AG04449 (cell line): ENCODE measurements at regions not wholly inside any gene's neighbourhood (a gene's known extent, or its start where the extent isn't known, plus 50 kb on each side); places are given as distances from the start of the nearest gene placed in this dataset.

ENCODE experiments used
- CTCF ChIA-PET: fragments of 350-600 bp; formaldehyde crosslinking; extraction: SDS; loops from one replicate; lab custom pipeline; 2021; ENCODE audit warnings: antibody characterized with exemption; lab: Yijun Ruan, JAX
- POLR2A ChIA-PET: fragments of 400-600, 350-600 bp; formaldehyde crosslinking; extraction: SDS; loops from one replicate; lab custom pipeline; 2020; ENCODE audit warnings: antibody characterized with exemption, inconsistent platforms; lab: Yijun Ruan, JAX
- DNase-seq: peaks from one replicate; pipeline ENCODE4 v3.0.0-alpha.2; 2010; ENCODE audit warnings: low read depth, low spot score
- H3K4me3 ChIP-seq: 2 replicates; pipeline ENCODE4 v1.5.1; 2011; ENCODE audit warnings: low read depth, mild to moderate bottlenecking, control low read depth, low read length
- TF ChIP-seq, protein P1 (sequence below): IDR thresholded peaks from one replicate; pipeline ENCODE4 v1.5.1; 2011; ENCODE audit warnings: mild to moderate bottlenecking, moderate library complexity, low read length, control low read depth, inconsistent platforms; ENCODE audit not compliant: insufficient read depth; ENCODE audit errors: missing control alignments

DNA sequence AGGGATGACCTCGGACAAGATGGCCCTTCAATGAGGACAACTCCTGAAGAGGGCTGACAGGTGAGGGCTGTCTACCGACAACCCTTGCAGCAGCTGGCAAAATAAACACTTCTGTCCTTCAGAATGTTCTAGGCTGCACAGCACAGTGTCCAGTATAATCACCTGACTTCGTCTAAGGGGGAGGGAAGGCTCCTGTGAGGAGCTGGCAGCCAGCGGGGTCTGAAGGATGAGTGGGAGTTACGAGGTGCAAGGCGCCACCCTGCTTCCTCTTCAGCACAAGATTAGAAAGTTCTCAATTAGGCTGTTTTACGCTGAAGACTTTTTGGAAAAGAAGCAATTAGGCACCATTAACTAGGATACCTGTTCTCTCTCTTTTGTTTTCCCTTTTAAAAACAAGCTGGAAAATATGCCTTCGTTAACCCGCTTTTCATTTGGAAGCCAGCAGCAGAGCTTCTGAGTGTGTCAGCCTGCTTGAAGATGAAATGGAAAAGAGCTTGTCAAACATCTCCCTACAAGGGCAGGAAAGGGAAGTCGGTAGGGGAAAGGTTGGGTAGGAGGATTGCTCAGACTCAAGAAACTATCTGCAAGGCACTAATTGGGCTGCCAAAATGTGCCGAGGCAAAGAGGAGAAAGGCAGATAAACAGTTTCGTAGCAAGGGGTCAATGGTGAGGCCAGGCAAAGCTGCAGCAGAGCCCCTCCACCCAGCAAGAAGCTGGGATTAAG, 592.2 kb upstream of the CADM1 start:
- ChIA-PET CTCF (no interaction called here), POLR2A (no interaction called here)

DNA sequence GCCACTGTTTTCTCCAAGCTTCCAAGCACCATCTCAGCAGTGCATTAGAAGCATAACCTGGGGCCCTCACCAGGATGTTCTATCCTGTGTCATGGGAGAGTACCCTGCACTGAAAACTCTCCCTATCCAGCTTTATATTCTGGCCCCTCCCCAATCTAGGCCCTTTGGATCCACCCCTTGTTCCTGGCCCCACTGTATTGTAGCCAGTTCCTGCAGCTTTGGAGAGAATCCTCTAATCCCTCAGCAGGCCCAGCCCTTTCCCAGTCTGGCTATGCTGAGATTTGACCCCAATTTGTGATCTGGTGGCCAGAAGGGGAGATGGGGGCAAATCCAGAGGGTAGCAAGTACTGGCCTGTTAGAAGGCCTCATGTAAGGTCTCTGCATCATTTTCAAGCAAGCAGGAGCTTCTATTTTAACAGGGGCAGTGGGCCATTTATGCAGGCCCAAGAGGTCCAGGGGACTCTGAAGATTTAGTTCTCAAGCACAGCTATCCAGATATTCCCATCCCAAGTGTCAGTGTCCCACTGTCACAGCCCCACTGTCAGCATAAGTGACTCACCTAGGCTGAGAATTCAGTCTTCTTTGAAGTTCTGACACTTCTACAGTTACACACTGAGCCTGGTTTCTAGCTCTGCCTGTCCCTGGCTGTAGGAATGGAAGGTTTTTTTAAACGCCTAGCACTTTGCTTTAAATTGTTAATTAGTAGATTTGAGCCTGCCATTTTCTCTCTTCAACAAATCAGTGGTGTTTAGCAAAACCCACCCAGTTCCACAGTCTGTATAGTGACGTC, 589.5 kb upstream of the CADM1 start:
- TF ChIP-seq, protein P1, sequence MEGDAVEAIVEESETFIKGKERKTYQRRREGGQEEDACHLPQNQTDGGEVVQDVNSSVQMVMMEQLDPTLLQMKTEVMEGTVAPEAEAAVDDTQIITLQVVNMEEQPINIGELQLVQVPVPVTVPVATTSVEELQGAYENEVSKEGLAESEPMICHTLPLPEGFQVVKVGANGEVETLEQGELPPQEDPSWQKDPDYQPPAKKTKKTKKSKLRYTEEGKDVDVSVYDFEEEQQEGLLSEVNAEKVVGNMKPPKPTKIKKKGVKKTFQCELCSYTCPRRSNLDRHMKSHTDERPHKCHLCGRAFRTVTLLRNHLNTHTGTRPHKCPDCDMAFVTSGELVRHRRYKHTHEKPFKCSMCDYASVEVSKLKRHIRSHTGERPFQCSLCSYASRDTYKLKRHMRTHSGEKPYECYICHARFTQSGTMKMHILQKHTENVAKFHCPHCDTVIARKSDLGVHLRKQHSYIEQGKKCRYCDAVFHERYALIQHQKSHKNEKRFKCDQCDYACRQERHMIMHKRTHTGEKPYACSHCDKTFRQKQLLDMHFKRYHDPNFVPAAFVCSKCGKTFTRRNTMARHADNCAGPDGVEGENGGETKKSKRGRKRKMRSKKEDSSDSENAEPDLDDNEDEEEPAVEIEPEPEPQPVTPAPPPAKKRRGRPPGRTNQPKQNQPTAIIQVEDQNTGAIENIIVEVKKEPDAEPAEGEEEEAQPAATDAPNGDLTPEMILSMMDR, result no peak
- no peak overlapping the region for H3K4me3 ChIP-seq
- ChIA-PET CTCF (no interaction called here), POLR2A (no interaction called here)
- no peak for DNase-seq

More for the DNA sequence above, 592.2 kb upstream of the CADM1 start:
- TF ChIP-seq, protein P1, result no peak
- no peak overlapping the region for H3K4me3 ChIP-seq
- no peak for DNase-seq

DNA sequence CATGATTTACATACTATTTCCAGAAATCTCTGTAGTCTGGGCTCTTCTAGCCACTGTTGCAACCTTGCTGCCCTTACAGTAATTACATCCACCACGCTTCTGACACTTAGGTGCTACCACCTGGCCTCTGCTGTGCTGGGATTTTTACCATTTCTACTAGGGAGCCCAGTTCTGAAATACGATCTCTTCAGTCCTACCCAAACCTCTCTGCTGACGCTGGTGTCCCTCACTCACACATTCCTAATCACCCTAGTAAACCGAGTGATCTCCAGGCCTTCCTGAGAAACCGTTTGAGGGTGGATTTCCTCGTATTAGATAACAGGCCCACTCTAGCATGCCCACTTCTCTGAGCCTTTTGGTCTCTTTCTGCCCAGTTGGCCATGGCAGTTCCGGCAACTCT, 588.9 kb upstream of the CADM1 start:
- ChIA-PET POLR2A (no interaction called here), CTCF (no interaction called here)
- DNase-seq, result no peak
- no peak overlapping the region for H3K4me3 ChIP-seq
- TF ChIP-seq, protein P1, result no peak

DNA sequence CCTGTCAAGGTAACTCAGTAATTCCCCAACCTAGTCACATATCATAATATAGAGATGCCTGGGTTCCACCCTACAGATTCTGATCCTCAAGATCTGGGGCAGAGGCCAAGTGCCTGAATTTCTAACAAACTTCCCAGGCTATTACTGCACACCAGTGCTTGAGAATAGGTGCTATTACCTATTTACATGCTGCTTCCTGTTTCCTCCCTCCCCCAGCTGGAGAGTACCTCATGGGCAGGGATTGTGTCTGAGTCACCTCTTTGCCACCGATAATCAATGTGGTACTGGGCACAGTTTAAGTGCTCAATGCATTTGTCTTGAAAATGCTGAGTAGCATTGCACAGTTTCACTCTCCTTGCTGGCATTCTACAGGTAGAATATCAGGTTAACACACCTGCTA, 582.2 kb upstream of the CADM1 start:
- H3K4me3 ChIP-seq, result no peak overlapping the region
- CTCF ChIA-PET, result no interaction called here
- TF ChIP-seq, protein P1, result no peak
- POLR2A ChIA-PET, result no interaction called here
- DNase-seq, result no peak

DNA sequence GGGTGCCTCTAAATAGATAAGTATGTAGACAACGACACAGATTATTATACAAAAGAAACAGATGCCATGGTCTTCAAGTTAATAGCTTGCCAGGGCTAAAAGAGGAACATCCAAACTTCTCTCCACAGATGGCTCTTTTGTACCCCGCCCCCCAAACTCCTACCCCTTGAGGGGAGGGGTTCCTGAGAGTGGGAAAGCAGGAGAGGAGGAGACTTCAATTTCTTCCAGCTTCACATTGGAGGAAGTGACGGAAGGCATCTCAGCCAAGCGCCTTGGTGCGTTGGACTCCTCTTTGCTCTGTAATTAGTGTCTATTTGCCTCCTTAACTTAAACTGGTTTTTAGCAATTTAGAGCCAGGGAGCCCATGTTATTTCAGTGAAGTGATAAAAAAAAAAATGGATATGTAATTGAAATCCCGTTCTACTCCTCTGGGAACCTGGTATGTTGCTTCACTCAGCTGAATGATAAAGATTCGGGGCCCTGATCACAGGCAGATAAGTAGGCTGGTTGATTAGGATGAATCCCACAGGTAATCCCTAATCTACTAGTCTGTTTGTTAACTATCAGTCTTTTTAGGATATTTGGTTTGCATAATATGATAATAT, 580.9 kb upstream of the CADM1 start:
- H3K4me3 ChIP-seq, result no peak overlapping the region
- TF ChIP-seq, protein P1, result no peak
- ChIA-PET CTCF (no interaction called here), POLR2A (no interaction called here)
- DNase-seq, result no peak

DNA sequence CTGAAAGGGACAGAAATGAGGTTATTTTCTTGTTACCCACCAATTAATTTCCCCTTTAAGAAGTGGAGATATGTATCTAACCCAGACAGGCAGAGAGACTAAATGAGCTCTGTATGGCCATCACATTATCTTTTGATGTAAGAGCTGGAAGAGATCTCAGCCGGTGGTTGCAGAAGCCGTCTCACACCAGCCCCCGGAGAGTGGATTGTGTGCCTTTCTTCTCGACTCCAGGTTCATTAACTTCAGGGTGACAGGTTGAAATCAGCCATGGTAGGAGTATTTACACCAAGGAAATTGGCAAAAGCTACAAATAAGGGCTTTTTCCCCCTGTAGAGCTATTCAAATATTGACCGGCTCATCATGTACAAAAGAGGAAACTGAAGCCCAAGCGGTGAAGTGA, 580.3 kb upstream of the CADM1 start:
- no peak for DNase-seq
- ChIA-PET CTCF (no interaction called here), POLR2A (no interaction called here)
- TF ChIP-seq, protein P1, result no peak
- H3K4me3 ChIP-seq, result no peak overlapping the region
